HEK293 (cell line): ENCODE measurements at regions not wholly inside any gene's neighbourhood (a gene's known extent, or its start where the extent isn't known, plus 50 kb on each side); places are given as distances from the start of the nearest gene placed in this dataset.

Source experiments
- CTCF ChIA-PET: fragments of 350-600 bp; formaldehyde crosslinking; extraction: SDS; loops from one replicate; lab custom pipeline; 2021; ENCODE audit warnings: antibody characterized with exemption; lab: Yijun Ruan, JAX
- POLR2A ChIA-PET: fragments of 300-600 bp; formaldehyde crosslinking; extraction: SDS; loops from one replicate; lab custom pipeline; 2020; ENCODE audit warnings: antibody characterized with exemption, inconsistent platforms; lab: Yijun Ruan, JAX
- H3K27ac ChIP-seq: fragments of 200-500 bp; sonication (Bioruptor generic); 2 replicates; pipeline ENCODE4 v1.5.1; 2014; ENCODE audit warnings: low read depth, low read length, control low read depth, inconsistent platforms; ENCODE audit errors: extremely low read depth
- H3K36me3 ChIP-seq, 2 experiments: fragments of 200-500 bp in 1 of 2; sonication (Bioruptor generic) in 1 of 2; 1 replicate in 1 of 2; 2 replicates in 1 of 2; pipeline ENCODE4 v1.5.1; 2014 to 2017; ENCODE audit warnings: inconsistent platforms in 2 of 2, low read length in 2 of 2; ENCODE audit not compliant: control insufficient read depth in 2 of 2, insufficient read depth in 1 of 2
- H3K4me1 ChIP-seq: fragments of 200-500 bp; sonication (Bioruptor generic); 2 replicates; pipeline ENCODE4 v1.5.1; 2014; ENCODE audit warnings: mild to moderate bottlenecking, low read length, inconsistent platforms; ENCODE audit not compliant: control insufficient read depth, insufficient read depth
- H3K4me3 ChIP-seq: 2 replicates; pipeline ENCODE4 v1.5.1; 2011; ENCODE audit warnings: low read depth, mild to moderate bottlenecking, control low read depth, low read length, moderate library complexity
- H3K9me3 ChIP-seq: fragments of 200-500 bp; sonication (Bioruptor generic); 2 replicates; pipeline ENCODE4 v1.5.1; 2014; ENCODE audit warnings: low read depth, low read length, inconsistent platforms; ENCODE audit not compliant: control insufficient read depth, insufficient read depth
- GFI1B ChIP-seq: fragments of 450-650 bp; formaldehyde crosslinking; IDR thresholded peaks from 2 replicates; pipeline ENCODE4 v1.5.1; 2016; ENCODE audit warnings: missing biosample characterization, missing genetic modification characterization
- KLF1 ChIP-seq: fragments of 450-650 bp; formaldehyde crosslinking; IDR thresholded peaks from 2 replicates; pipeline ENCODE4 v1.5.1; 2016; ENCODE audit warnings: missing biosample characterization, missing genetic modification characterization
- PRDM1 ChIP-seq: fragments of 450-650 bp; formaldehyde crosslinking; IDR thresholded peaks from 2 replicates; pipeline ENCODE4; 2016; ENCODE audit warnings: missing biosample characterization, missing genetic modification characterization
- PRDM10 ChIP-seq: fragments of 450-650 bp; formaldehyde crosslinking; IDR thresholded peaks from 2 replicates; pipeline ENCODE4 v1.5.1; 2016; ENCODE audit warnings: missing biosample characterization, missing genetic modification characterization
- YY1 ChIP-seq: fragments of 450-650 bp; formaldehyde crosslinking; IDR thresholded peaks from 2 replicates; pipeline ENCODE4 v1.5.1; 2018; ENCODE audit warnings: missing biosample characterization, missing genetic modification characterization
- ZBTB49 ChIP-seq: fragments of 450-650 bp; formaldehyde crosslinking; IDR thresholded peaks from 2 replicates; pipeline ENCODE4 v1.5.1; 2016; ENCODE audit warnings: missing biosample characterization, missing genetic modification characterization, low read depth
- ZFP3 ChIP-seq: fragments of 450-650 bp; formaldehyde crosslinking; IDR thresholded peaks from 2 replicates; pipeline ENCODE4 v1.5.1; 2016; ENCODE audit warnings: low read depth, missing biosample characterization, missing genetic modification characterization
- ZIC2 ChIP-seq: fragments of 450-650 bp; formaldehyde crosslinking; IDR thresholded peaks from 2 replicates; pipeline ENCODE4 v1.5.1; 2016; ENCODE audit warnings: missing biosample characterization, missing genetic modification characterization
- ZNF132 ChIP-seq: fragments of 450-650 bp; formaldehyde crosslinking; IDR thresholded peaks from 2 replicates; pipeline ENCODE4 v1.5.1; 2017; ENCODE audit warnings: missing biosample characterization, missing genetic modification characterization, borderline replicate concordance
- ZNF24 ChIP-seq: fragments of 450-650 bp; formaldehyde crosslinking; IDR thresholded peaks from 2 replicates; pipeline ENCODE4 v1.5.1; 2016; ENCODE audit warnings: missing biosample characterization, missing genetic modification characterization
- ZNF302 ChIP-seq: fragments of 450-650 bp; formaldehyde crosslinking; IDR thresholded peaks from 2 replicates; pipeline ENCODE4 v1.5.1; 2016; ENCODE audit warnings: missing biosample characterization, missing genetic modification characterization, low read depth
- ZNF324 ChIP-seq: fragments of 450-650 bp; formaldehyde crosslinking; IDR thresholded peaks from 2 replicates; pipeline ENCODE4 v1.5.1; 2016; ENCODE audit warnings: missing biosample characterization, missing genetic modification characterization
- ZNF473 ChIP-seq: fragments of 450-650 bp; formaldehyde crosslinking; IDR thresholded peaks from 2 replicates; pipeline ENCODE4 v1.5.1; 2017; ENCODE audit warnings: missing biosample characterization, missing genetic modification characterization
- ZNF549 ChIP-seq: fragments of 450-650 bp; IDR thresholded peaks from 2 replicates; pipeline ENCODE4 v1.5.1; 2018; ENCODE audit warnings: missing biosample characterization, missing genetic modification characterization, mild to moderate bottlenecking, inconsistent platforms, moderate library complexity
- ZNF561 ChIP-seq: fragments of 450-650 bp; IDR thresholded peaks from 2 replicates; pipeline ENCODE4 v1.5.1; 2018; ENCODE audit warnings: missing biosample characterization, missing genetic modification characterization, borderline replicate concordance
- ZNF658 ChIP-seq: fragments of 450-650 bp; formaldehyde crosslinking; IDR thresholded peaks from 2 replicates; pipeline ENCODE4; 2016; ENCODE audit warnings: missing biosample characterization, missing genetic modification characterization
- ZNF660 ChIP-seq: fragments of 450-650 bp; IDR thresholded peaks from 2 replicates; pipeline ENCODE4 v1.5.1; 2018; ENCODE audit warnings: missing biosample characterization, mild to moderate bottlenecking, missing genetic modification characterization
- ZNF701 ChIP-seq: fragments of 450-650 bp; formaldehyde crosslinking; IDR thresholded peaks from 2 replicates; pipeline ENCODE4 v1.5.1; 2016; ENCODE audit warnings: missing biosample characterization, missing genetic modification characterization
- ZSCAN23 ChIP-seq: fragments of 450-650 bp; formaldehyde crosslinking; IDR thresholded peaks from 2 replicates; pipeline ENCODE4 v1.5.1; 2016; ENCODE audit warnings: missing biosample characterization, missing genetic modification characterization
- TF ChIP-seq, protein P1 (sequence below): fragments of 450-650 bp; formaldehyde crosslinking; IDR thresholded peaks from 2 replicates; pipeline ENCODE4 v1.5.1; 2017; ENCODE audit warnings: missing biosample characterization, missing genetic modification characterization
- TF ChIP-seq, protein P2 (sequence below): IDR thresholded peaks from 2 replicates; pipeline ENCODE4 v1.6.1; 2011; ENCODE audit warnings: mild to moderate bottlenecking, low read depth, low read length, borderline replicate concordance
- TF ChIP-seq, protein P3 (sequence below): fragments of 450-650 bp; formaldehyde crosslinking; IDR thresholded peaks from 2 replicates; pipeline ENCODE4 v1.5.1; 2016; ENCODE audit warnings: missing biosample characterization, missing genetic modification characterization
- TF ChIP-seq, protein P4 (sequence below): fragments of 450-650 bp; formaldehyde crosslinking; IDR thresholded peaks from 2 replicates; pipeline ENCODE4 v1.5.0; 2017; ENCODE audit warnings: missing biosample characterization, missing genetic modification characterization, borderline replicate concordance

DNA sequence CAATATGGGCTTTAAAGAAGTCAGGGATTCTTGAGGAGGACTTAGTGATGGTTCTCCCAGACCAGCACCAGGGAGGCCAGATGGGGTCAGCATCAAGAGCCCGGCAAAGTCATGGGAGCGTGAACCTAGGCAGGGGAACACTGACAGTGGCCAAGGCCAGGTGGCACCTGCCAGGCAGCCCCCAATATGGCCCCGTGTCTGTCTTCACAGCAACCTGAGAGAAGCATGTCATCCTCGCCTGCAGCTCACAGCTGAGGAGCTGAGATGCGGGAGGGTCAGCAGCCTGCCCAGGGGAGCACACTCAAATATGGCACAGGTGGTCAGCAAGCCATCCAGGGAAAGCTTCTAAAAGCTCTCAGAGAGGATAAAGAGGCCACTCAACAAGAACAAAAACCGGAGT is 105.7 kb upstream of the GPC1 start (continued):
- TF ChIP-seq, protein P1, sequence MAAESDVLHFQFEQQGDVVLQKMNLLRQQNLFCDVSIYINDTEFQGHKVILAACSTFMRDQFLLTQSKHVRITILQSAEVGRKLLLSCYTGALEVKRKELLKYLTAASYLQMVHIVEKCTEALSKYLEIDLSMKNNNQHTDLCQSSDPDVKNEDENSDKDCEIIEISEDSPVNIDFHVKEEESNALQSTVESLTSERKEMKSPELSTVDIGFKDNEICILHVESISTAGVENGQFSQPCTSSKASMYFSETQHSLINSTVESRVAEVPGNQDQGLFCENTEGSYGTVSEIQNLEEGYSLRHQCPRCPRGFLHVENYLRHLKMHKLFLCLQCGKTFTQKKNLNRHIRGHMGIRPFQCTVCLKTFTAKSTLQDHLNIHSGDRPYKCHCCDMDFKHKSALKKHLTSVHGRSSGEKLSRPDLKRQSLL (tag by site-specific recombination) = no peak
- TF ChIP-seq ZSCAN23 (tag by site-specific recombination) = no peak
- no peak for TF ChIP-seq ZNF324 (tag by site-specific recombination)
- no peak for TF ChIP-seq ZNF561 (tag by site-specific recombination)
- no peak for TF ChIP-seq ZNF24 (tag by site-specific recombination)
- no peak for TF ChIP-seq PRDM10 (tag by site-specific recombination)
- TF ChIP-seq YY1 (tag by site-specific recombination) = no peak
- TF ChIP-seq ZIC2 (tag by site-specific recombination) = no peak
- TF ChIP-seq, protein P2, sequence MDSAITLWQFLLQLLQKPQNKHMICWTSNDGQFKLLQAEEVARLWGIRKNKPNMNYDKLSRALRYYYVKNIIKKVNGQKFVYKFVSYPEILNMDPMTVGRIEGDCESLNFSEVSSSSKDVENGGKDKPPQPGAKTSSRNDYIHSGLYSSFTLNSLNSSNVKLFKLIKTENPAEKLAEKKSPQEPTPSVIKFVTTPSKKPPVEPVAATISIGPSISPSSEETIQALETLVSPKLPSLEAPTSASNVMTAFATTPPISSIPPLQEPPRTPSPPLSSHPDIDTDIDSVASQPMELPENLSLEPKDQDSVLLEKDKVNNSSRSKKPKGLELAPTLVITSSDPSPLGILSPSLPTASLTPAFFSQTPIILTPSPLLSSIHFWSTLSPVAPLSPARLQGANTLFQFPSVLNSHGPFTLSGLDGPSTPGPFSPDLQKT = no peak
- TF ChIP-seq, all 188 proteins: peak for 0

- no peak overlapping the region for H3K4me3 ChIP-seq
- TF ChIP-seq, protein P2 = no peak
- no peak for TF ChIP-seq ZNF660
- TF ChIP-seq, protein P3, sequence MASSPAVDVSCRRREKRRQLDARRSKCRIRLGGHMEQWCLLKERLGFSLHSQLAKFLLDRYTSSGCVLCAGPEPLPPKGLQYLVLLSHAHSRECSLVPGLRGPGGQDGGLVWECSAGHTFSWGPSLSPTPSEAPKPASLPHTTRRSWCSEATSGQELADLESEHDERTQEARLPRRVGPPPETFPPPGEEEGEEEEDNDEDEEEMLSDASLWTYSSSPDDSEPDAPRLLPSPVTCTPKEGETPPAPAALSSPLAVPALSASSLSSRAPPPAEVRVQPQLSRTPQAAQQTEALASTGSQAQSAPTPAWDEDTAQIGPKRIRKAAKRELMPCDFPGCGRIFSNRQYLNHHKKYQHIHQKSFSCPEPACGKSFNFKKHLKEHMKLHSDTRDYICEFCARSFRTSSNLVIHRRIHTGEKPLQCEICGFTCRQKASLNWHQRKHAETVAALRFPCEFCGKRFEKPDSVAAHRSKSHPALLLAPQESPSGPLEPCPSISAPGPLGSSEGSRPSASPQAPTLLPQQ (tag by site-specific recombination) = no peak
- TF ChIP-seq ZNF132 (tag by site-specific recombination) = no peak
- no peak for TF ChIP-seq ZNF658 (tag by site-specific recombination)
- TF ChIP-seq ZNF473 = no peak
- TF ChIP-seq ZNF701 (tag by site-specific recombination) = no peak
- no peak for TF ChIP-seq PRDM1 (tag by site-specific recombination)
- TF ChIP-seq, protein P4, sequence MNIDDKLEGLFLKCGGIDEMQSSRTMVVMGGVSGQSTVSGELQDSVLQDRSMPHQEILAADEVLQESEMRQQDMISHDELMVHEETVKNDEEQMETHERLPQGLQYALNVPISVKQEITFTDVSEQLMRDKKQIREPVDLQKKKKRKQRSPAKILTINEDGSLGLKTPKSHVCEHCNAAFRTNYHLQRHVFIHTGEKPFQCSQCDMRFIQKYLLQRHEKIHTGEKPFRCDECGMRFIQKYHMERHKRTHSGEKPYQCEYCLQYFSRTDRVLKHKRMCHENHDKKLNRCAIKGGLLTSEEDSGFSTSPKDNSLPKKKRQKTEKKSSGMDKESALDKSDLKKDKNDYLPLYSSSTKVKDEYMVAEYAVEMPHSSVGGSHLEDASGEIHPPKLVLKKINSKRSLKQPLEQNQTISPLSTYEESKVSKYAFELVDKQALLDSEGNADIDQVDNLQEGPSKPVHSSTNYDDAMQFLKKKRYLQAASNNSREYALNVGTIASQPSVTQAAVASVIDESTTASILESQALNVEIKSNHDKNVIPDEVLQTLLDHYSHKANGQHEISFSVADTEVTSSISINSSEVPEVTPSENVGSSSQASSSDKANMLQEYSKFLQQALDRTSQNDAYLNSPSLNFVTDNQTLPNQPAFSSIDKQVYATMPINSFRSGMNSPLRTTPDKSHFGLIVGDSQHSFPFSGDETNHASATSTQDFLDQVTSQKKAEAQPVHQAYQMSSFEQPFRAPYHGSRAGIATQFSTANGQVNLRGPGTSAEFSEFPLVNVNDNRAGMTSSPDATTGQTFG (tag by site-specific recombination) = no peak
- TF ChIP-seq ZBTB49 (tag by site-specific recombination) = no peak
- no peak for TF ChIP-seq GFI1B (tag by site-specific recombination)
- no peak for TF ChIP-seq ZNF549 (tag by site-specific recombination)
- TF ChIP-seq KLF1 (tag by site-specific recombination) = no peak
- no peak for TF ChIP-seq ZNF302
- no peak for TF ChIP-seq ZFP3 (tag by site-specific recombination)
- TF ChIP-seq ZNF24 (tag by site-specific recombination) = no peak
- TF ChIP-seq, all 188 proteins: peak for 0
- POLR2A ChIA-PET = no interaction called here
- H3K9me3 ChIP-seq = no peaks in the 10 kb centered on the region
- H3K4me1 ChIP-seq = no peaks in the 10 kb centered on the region
- no peaks in the 10 kb centered on the region for H3K36me3 ChIP-seq
- CTCF ChIA-PET = no interaction called here
- no peak overlapping the region for H3K27ac ChIP-seq
Observed at GRCh38 chr2:240333985-240334384, 101.5 kb upstream of the GPC1 start.
